Epithelial cell of esophagus (primary cell): ENCODE measurements at regions not wholly inside any gene's neighbourhood (a gene's known extent, or its start where the extent isn't known, plus 50 kb on each side); places are given as distances from the start of the nearest gene placed in this dataset.

Experiments
- DNase-seq: peaks from one replicate; pipeline ENCODE4 v3.0.0; 2010; ENCODE audit warnings: low read depth
- H3K4me3 ChIP-seq: 2 replicates; pipeline ENCODE4 v1.5.1; 2011; ENCODE audit warnings: mild to moderate bottlenecking, low read length, control low read depth
- TF ChIP-seq, protein P1 (sequence below): IDR thresholded peaks from 2 replicates; pipeline ENCODE4 v1.5.1; 2011; ENCODE audit warnings: low read depth, mild to moderate bottlenecking, low read length, control low read depth, inconsistent platforms; ENCODE audit not compliant: insufficient read depth; ENCODE audit errors: missing control alignments

DNA sequence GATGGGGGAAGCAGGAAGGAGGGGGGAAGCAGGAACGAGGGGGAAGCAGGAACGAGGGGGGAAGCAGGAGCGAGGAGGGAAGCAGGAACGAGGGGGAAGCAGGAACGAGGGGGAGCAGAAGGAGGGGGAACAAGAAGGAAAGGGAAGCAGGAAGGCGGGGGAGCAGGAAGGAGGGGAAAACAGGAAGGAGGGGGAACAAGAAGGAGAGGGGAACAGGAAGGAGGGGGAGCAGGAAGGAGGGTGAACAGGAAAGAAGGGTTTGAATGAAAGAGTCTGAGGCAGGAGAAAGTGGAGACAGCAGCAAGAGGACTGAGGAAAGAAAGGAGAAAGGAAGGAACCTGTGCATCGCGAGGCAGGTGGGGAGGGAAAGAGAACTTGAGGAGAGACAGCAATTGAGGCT lies 256.6 kb downstream of the PTEN start:
- H3K4me3 ChIP-seq: no peak overlapping the region
- no peak for DNase-seq
- TF ChIP-seq, protein P1, sequence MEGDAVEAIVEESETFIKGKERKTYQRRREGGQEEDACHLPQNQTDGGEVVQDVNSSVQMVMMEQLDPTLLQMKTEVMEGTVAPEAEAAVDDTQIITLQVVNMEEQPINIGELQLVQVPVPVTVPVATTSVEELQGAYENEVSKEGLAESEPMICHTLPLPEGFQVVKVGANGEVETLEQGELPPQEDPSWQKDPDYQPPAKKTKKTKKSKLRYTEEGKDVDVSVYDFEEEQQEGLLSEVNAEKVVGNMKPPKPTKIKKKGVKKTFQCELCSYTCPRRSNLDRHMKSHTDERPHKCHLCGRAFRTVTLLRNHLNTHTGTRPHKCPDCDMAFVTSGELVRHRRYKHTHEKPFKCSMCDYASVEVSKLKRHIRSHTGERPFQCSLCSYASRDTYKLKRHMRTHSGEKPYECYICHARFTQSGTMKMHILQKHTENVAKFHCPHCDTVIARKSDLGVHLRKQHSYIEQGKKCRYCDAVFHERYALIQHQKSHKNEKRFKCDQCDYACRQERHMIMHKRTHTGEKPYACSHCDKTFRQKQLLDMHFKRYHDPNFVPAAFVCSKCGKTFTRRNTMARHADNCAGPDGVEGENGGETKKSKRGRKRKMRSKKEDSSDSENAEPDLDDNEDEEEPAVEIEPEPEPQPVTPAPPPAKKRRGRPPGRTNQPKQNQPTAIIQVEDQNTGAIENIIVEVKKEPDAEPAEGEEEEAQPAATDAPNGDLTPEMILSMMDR: no peak

DNA sequence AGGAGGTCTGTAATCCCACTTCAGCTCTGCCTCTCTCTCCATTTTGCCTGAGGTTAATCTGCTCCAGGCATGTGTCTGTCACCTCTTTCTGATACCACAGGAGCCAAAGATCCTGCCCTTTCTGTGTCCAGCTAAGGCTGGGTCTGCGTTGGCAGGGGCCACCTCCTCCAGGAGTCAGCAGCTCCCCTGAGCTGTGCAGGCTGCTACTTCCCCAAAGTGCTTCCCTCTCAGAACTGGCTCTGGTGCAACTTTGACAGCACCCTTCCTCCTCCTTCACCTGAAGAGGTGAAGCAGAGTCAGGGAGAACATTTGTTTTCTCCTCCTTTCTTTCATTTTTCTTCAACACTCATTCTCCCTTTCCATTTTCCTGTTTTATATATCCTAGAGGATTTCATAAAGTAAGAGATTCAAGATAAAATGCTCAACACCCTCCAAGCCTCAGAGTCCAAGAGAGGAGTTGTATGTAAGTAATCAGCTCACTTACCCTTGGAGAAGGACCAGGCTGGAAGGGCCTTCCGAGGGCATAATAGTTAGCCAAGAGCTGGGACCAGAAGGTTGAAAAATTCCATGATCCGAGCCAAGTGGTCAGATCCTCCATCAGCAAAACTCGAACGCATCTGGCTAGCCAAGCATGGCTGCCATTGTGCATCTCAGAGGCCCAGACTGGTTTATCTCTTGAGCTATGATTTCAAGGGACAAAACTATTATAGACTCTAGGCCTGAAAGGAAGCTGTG lies 257.3 kb downstream of the PTEN start:
- TF ChIP-seq, protein P1: no peak
- H3K4me3 ChIP-seq: no peak overlapping the region
- DNase-seq: no peak

DNA sequence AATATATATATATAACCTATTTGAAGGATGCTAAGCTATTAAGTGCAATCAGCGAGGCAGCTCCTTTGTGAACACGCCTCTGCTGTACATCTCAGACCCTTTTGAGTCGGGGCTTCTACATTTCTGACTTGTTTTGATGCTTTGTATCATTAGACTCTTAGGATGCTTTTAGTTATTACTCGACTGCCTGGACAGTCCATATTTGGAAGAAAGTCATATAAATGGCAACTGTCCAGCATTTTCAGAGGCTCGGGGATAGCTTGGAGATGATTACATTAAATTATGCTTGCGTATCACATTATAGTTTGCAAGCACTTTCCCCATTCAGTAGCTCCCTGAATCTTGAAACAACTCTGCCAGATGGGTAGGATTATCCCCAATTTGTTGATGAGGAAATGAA lies 257.9 kb downstream of the PTEN start:
- no peak overlapping the region for H3K4me3 ChIP-seq
- TF ChIP-seq, protein P1: no peak
- no peak for DNase-seq

DNA sequence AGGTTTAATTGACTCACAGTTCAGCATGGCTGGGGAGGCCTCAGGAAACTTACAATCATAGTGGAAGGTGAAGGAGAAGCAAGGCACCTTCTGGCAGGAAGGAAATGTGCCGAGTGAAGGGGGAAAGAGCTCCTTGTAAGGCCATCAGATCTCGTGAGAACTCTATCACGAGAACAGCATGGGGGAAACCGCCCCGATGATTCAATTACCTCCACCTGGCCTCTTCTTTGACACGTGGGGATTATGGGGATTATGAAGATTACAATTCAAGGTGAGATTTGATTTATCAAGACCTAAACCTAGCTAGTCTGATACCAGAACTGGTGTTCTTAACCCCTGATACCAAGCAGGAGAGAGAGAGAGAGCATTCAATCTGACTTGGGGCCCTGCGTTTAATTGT lies 258.7 kb downstream of the PTEN start:
- no peak for DNase-seq
- TF ChIP-seq, protein P1: no peak
- H3K4me3 ChIP-seq: no peak overlapping the region

DNA sequence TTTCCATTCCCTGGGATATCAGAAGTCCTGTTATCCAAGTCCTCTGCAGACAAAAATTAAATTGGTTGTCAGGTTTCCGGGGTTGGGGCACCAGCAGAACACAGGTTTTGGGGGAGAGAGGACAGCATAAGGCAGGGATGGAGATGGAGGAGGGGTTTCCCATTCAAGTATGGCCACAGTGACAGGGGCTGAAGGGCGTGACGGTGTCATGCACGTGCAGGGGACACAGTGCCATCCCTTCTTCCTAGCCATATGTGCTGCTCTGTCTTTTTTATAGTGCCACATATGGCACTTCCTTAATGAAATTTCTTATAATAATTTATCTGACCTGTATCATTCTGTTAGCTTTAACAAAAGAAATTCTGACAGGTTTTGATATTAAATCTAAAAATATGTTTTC lies 259.2 kb downstream of the PTEN start:
- TF ChIP-seq, protein P1: no peak
- no peak for DNase-seq
- no peak overlapping the region for H3K4me3 ChIP-seq

DNA sequence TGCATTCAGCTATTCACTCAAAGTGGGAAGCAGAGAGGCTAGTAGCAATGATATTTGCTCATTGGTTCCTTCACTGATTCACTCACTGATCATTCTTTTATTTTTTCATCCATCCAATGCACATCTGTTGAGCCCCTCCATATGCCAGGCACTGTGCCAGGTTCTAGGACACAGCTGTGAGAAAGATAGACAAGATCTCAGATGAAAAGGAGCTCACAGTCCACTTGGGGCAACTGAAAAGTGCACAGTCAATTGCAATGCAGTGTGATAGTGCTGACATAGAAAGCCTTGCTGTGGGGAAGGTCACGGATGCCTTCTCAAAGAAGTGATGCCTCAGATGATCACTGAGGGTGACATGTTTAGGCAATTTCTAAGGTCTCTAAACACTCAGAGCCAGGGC lies 262.3 kb downstream of the PTEN start:
- H3K4me3 ChIP-seq: no peak overlapping the region
- no peak for DNase-seq

DNA sequence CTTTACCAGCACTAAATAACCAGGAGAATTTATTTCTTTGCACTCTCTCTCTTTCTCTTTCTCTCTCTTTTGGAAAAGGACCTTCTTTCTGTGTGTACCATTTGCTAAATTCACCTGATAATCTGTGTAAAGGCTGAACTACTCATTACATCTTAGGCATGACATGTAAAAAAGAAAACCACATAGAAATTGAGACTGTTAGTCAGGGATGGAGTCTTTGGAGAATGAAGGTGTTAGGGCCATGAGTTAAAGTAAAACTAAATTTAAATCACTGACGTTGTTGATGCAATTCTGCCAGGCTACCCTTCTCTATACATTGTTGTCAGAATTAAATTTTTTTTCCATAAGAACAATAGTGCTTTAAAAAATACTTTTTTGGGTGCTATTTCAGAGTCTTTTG lies 263.3 kb downstream of the PTEN start:
- no peak overlapping the region for H3K4me3 ChIP-seq
- no peak for DNase-seq
- TF ChIP-seq, protein P1: no peak

More for the DNA sequence above, 262.3 kb downstream of the PTEN start:
- TF ChIP-seq, protein P1: no peak
